ENCODE measurements at regions not wholly inside any gene's neighbourhood (a gene's known extent, or its start where the extent isn't known, plus 50 kb on each side); places are given as distances from the start of the nearest gene placed in this dataset.
A peak's percentile ranks its signal among the peaks of the same experiment; 100 is the strongest.

DNA sequence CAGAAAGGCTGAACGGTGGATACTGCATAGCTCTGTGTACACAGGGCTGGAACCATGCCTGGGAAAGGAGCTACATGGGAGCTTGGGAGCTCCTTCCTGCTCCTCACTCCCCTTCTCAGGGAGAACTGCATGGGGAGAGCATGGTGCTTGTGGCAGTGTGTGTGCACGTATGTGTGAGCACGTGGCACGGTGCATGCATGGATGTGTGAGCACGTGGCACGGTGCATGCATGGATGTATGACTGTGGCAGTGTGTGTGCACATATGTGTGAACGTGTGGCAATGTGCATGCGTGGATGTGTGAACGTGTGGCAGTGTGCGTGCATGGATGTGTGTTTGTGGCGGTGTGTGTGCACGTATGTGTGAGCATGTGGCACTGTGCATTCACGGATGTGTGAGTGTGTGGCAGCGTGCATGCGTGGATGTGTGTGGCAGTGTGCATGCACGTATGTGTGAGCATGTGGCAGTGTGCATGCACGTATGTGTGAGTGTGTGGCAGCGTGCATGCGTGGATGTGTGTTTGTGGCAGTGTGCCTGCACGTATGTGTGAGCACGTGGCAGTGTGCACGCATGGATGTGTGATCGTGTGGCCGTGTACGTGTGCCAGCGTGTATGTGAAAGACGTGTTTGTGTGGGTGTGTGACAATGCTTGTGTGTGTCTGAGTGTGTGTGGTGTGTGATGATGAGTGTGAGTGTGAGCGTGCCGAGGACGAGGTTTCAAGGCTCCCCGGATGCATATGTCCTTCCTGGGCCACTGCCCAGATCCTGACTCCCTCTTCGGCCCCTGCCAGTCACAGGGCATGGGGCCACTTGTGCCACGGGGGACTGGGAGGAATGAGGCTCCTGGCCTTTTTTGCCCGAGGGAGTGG is 52.4 kb upstream of the JPH3 start:
- Histone ChIP-seq H3K27ac (ENCODE audit: low read length) (no peak overlapping the region), H3K9me3 (ENCODE audit: insufficient read depth, low read length, severe bottlenecking) (no peaks in the 10 kb centered on the region), H3K4me1 (ENCODE audit: insufficient read depth, low read length) (no peaks in the 10 kb centered on the region), H3K4me2 (ENCODE audit: insufficient read depth, low read length) (no peak overlapping the region), H3K36me3 (ENCODE audit: insufficient read depth, low read length) (no peaks in the 10 kb centered on the region), H3K79me2 (ENCODE audit: insufficient read depth, low read length) (no peaks in the 10 kb centered on the region), H2AFZ (ENCODE audit: low read depth, low read length) (no peak overlapping the region), H3K4me3 (ENCODE audit: low read depth in 1 of 2, low read length in 2 of 2) (no peak overlapping the region), H3K9ac (ENCODE audit: low read depth, low read length) (no peak overlapping the region), H4K20me1 (ENCODE audit: insufficient read depth, low read length) (peaks cover 4% of the 10 kb centered on the region; the same call in 1 of the 2 replicates), H3K27me3 (ENCODE audit: insufficient read depth, low read length, poor library complexity) (peaks cover 3% of the 10 kb centered on the region)
- no peak for TF ChIP-seq EZH2 (IDR thresholded peaks at IDR 0.05; ENCODE audit: borderline replicate concordance, low read depth, low read length, severe bottlenecking)
- TF ChIP-seq, protein P1, sequence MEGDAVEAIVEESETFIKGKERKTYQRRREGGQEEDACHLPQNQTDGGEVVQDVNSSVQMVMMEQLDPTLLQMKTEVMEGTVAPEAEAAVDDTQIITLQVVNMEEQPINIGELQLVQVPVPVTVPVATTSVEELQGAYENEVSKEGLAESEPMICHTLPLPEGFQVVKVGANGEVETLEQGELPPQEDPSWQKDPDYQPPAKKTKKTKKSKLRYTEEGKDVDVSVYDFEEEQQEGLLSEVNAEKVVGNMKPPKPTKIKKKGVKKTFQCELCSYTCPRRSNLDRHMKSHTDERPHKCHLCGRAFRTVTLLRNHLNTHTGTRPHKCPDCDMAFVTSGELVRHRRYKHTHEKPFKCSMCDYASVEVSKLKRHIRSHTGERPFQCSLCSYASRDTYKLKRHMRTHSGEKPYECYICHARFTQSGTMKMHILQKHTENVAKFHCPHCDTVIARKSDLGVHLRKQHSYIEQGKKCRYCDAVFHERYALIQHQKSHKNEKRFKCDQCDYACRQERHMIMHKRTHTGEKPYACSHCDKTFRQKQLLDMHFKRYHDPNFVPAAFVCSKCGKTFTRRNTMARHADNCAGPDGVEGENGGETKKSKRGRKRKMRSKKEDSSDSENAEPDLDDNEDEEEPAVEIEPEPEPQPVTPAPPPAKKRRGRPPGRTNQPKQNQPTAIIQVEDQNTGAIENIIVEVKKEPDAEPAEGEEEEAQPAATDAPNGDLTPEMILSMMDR (IDR thresholded peaks at IDR 0.05; ENCODE audit: borderline replicate concordance, extremely low read depth, low read length, poor library complexity, severe bottlenecking), result no peak
- DNase-seq (no peak), ATAC-seq (ENCODE audit: insufficient read depth, low read depth) (0 out of 3 replicates have a peak, but pooled peaks have one; percentile 5)

DNA sequence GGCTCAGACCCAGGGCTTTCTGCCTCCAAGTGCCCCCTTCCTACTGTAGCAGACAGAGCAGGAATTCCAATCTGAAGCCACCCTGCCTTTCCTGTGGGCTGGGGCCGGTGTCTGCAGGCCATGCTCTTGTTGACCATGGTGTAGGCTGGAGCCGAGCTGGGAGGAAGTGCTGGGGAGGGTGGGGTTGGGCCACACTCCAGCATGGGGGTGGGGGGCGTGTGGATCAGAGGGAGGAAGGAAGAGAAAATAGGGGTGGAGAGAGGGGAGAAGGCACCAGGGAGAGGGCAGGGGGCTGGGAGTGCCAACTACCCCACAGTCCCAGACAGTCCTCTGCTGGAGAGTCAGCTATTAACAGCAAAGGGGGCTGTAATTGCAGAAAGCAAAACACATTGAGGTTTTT is 54.3 kb upstream of the JPH3 start:
- TF ChIP-seq EZH2 (IDR thresholded peaks at IDR 0.05; ENCODE audit: borderline replicate concordance, low read depth, low read length, severe bottlenecking), result no peak
- TF ChIP-seq, protein P1 (IDR thresholded peaks at IDR 0.05; ENCODE audit: borderline replicate concordance, extremely low read depth, low read length, poor library complexity, severe bottlenecking), result no peak
- no peak for ATAC-seq (ENCODE audit: insufficient read depth, low read depth)
- H3K4me1 ChIP-seq (ENCODE audit: insufficient read depth, low read length), result no peaks in the 10 kb centered on the region
- H3K9ac ChIP-seq (ENCODE audit: low read depth, low read length), result no peak overlapping the region
- no peak for DNase-seq
- no peak overlapping the region for H2AFZ ChIP-seq (ENCODE audit: low read depth, low read length)
- no peaks in the 10 kb centered on the region for H3K9me3 ChIP-seq (ENCODE audit: insufficient read depth, low read length, severe bottlenecking)
- H3K27ac ChIP-seq (ENCODE audit: low read length), result no peak overlapping the region
- no peak overlapping the region for H3K4me3 ChIP-seq (ENCODE audit: low read depth in 1 of 2, low read length in 2 of 2)
- no peaks in the 10 kb centered on the region for H3K36me3 ChIP-seq (ENCODE audit: insufficient read depth, low read length)
- H3K27me3 ChIP-seq (ENCODE audit: insufficient read depth, low read length, poor library complexity), result peaks cover 3% of the 10 kb centered on the region
- H4K20me1 ChIP-seq (ENCODE audit: insufficient read depth, low read length), result peaks cover 4% of the 10 kb centered on the region; the same call in 1 of the 2 replicates
- no peaks in the 10 kb centered on the region for H3K79me2 ChIP-seq (ENCODE audit: insufficient read depth, low read length)
- H3K4me2 ChIP-seq (ENCODE audit: insufficient read depth, low read length), result no peak overlapping the region

DNA sequence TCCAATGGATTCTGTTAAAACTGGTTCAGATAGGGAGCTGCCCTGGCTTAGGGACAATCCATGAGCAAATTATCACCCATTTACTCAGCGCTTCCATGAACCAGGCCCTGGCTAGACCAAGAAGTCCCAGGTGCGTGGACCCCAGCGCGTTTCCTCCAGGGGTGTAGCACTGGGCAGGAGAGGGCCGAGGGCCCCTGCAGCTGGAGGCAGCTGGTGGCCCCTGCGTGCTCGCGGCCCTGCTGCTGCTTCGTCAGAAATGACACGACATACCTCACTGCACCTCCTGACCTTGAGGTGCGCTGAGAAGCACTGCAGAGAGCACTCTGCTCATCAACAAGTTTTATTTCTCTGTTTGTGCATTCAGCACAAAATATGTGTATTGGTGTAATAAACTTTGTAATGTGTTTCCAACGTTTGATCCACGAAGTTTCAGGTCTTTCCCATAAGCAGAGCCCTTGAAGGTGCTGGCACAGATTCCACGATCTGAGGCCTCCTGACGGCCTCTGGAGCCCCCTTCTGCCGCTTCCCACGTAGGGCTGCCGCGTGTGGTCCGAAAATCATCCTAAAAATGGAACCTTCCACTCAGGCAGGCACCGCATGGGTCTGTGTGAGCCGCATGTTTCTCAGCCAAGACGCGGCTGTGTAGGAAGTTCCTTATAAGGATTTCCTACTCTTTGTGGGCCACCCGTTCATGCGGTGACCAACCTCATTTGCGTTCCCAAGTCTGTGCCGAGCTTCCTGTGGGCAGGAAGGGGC is 50.8 kb upstream of the ZCCHC14 start:
- no peak overlapping the region for H3K4me2 ChIP-seq (ENCODE audit: insufficient read depth, low read length)
- no peak overlapping the region for H3K27ac ChIP-seq (ENCODE audit: low read length)
- TF ChIP-seq, protein P1 (IDR thresholded peaks at IDR 0.05; ENCODE audit: borderline replicate concordance, extremely low read depth, low read length, poor library complexity, severe bottlenecking), result no peak
- no peak for TF ChIP-seq EZH2 (IDR thresholded peaks at IDR 0.05; ENCODE audit: borderline replicate concordance, low read depth, low read length, severe bottlenecking)
- H4K20me1 ChIP-seq (ENCODE audit: insufficient read depth, low read length), result no peaks in the 10 kb centered on the region
- peaks cover 3% of the 10 kb centered on the region for H3K27me3 ChIP-seq (ENCODE audit: insufficient read depth, low read length, poor library complexity)
- no peaks in the 10 kb centered on the region for H3K9me3 ChIP-seq (ENCODE audit: insufficient read depth, low read length, severe bottlenecking)
- no peak overlapping the region for H2AFZ ChIP-seq (ENCODE audit: low read depth, low read length)
- ATAC-seq (ENCODE audit: insufficient read depth, low read depth) (no peak), DNase-seq (no peak)
- H3K79me2 ChIP-seq (ENCODE audit: insufficient read depth, low read length), result no peaks in the 10 kb centered on the region
- no peak overlapping the region for H3K4me3 ChIP-seq (ENCODE audit: low read depth in 1 of 2, low read length in 2 of 2)
- H3K4me1 ChIP-seq (ENCODE audit: insufficient read depth, low read length), result no peaks in the 10 kb centered on the region
- H3K36me3 ChIP-seq (ENCODE audit: insufficient read depth, low read length), result no peaks in the 10 kb centered on the region
- H3K9ac ChIP-seq (ENCODE audit: low read depth, low read length), result no peak overlapping the region

All from DND-41 (cell line).